A204.1 (cell line): ENCODE measurements at regions not wholly inside any gene's neighbourhood (a gene's known extent, or its start where the extent isn't known, plus 50 kb on each side); places are given as distances from the start of the nearest gene placed in this dataset.

Experiments
- FAIRE-seq: peaks from 2 replicates; lab custom pipeline; 2012; peaks lifted over from hg19 to GRCh38; lab: Jason Lieb, UNC

DNA sequence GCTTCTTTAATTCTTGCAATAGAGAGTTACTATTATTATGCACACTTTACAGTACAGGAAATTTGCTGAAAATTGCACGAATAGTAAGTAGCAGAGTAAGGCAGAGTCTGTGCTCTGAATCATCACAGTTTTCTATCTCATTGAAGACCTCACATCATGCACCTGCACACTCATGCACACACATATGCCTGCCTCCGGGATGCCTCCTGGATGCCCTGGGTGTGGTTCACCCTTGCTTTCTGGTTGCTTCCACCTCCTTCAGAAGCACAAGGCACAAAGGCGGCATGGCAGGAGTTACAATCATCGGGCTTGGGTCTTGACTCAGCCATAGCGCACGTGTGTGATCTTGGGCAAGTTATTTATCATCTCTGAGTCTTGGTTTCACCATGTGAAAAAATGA is 564.0 kb downstream of the VRK1 start:
- no peak for FAIRE-seq

DNA sequence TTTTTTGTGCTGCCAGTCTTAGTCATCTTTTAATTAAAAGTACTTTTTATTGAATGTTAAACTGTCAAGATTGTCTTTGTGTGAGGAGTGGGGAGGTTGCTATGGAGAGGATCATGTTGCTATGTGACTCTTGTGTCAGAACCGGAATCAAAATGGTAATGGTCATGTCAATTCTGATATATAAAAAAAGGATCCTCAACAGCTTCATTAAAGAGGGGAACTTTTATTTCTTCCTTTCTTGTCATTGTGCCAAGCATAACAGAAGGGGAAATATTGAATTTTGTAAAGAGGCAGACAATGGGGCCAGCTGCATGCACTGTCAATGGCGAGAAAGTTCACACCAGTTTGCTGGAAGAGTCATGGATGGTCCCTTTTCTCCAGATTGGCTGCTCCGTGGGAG is 564.8 kb downstream of the VRK1 start:
- FAIRE-seq: no peak

DNA sequence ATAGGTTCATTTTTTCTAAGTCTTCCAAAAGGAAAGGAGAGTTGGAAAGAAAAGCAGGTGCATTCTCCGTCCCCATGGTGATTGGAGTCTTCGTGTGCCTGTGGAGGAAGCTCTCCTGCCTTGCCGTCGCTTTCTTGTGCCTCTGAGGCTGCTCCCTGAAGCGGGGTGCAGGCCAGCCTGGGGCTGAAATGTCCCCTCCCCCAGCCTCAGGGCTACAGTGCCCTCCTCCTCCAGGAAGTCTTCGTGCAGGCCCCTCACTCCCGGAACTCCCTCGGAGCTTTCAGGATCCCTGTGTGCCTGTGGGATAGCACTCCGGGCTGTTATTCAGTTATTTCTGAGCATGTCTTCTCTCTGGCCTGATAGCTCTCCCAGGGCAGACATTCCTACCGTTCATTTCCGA is 569.2 kb downstream of the VRK1 start:
- no peak for FAIRE-seq

DNA sequence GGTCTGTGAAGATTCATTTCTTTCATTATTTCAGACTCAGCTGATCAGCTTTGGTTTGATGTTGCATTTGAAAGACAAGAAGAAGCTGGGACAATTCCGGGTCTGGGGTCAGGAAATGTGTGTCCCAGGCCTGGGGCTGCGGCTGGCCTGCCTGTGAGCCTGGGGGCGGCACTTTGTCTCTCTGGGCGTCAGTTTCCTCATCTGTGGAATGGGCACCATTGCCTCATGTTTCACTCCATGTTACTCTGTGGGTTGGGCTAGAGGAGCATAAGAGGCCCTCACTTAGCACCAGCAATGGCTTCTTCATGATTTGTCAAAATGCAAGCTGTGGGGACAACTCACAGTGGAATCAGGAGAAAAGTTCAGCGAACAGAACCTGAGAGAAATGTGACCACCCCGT is 570.1 kb downstream of the VRK1 start:
- FAIRE-seq: no peak

DNA sequence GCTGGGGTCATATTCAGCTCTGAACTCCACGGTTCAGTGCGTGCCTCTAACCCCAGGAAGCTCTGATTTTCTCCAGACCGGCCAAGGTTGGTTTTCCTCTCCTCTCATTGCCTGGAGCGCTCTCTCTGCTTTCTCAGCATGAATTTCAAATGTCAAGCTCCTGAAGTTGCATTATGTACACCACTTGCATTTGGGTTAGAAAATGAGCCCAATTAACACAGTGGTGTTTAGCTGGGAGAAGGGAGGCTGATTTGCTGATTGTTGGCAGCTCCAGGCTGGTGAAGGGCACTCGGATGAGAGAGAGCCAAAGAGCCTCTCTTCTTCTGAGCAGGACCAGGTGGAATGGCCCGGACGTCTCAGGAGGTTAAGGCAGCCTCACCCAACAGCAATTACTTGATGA is 570.9 kb downstream of the VRK1 start:
- FAIRE-seq: no peak

DNA sequence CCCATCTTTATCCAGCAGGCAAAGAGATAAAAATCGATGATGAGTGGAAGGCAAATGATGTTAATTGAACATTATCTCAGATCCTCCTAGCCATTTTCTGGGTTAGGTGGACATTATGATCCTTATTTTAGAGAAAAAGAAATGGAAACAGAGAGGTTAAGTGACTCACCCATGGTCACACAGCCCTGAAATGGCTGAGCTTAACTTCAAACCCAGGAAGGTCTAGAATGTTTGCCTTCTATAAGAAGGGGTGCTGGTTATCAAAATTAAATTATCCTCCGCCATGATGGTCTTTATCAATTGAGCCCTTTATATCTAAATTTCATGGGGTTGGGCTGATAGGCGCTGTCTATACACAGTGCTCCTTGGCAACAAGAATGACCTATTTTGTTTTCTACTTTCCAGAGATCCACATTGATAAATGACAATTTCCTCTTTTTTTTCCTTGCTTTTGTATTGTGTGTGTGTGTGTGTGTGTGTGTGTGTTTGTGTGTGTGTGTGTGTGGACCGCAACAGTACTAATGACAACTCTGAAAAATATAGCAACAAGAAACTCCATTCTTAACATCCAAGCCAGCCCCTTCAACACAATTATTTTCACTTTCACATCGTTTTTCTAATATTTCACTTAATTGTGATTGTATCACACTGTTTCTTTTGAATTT is 571.9 kb downstream of the VRK1 start:
- no peak for FAIRE-seq

DNA sequence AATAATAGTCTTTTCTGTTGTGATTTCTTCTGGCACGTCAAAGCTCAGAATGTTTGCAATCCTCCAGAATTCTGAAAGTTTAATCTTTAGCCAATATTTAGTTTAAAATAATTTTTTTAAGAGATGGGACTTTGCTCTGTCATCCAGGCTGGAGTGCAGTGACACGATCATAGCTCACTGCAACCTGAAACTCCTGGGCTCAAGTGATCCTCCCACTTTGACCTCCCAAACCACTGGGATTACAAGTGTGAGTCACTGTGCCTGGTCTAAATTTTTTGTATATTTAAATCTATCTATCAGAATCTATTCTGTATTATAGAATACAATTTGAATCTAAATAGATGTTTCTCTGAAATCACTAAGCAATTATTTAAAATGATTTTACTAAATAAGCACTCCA is 572.7 kb downstream of the VRK1 start:
- no peak for FAIRE-seq

DNA sequence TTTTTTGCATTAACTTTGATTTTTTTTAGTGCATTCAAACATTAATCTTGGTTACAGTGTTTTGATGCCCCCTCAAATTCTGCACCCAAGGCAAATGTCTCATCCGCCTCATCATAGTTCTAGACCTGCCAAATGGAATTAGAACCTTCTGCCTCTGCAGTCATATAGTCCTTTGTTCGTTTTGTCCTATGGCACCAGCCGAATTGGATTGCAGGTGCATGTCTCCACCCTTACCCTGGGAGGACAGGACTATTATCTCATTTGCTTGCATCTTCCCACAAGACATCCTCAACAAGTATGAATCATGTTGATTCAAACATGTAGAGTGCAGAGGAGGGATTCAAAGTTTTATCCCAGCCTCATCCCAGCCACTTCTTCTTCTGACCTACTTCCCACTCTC is 579.1 kb downstream of the VRK1 start:
- FAIRE-seq: no peak

DNA sequence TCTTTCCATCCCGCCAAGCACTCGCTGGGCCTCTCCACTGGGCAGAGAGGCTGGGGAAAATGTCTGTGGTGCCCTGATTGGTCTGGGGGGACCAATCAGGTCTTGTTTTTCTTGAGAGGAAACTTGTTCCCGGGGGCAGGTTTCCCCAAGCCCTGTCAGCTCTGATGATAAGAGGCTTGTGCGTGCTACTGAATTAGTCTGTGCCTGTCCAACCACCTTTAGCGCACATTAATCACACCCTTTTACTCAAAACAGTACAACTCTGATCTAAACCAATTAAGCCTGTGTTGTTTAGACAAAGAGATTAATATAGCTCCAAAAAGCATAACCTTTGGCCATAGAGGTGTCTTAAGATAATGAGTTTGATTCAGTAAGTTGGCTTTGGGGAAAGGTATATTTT is 580.4 kb downstream of the VRK1 start:
- no peak for FAIRE-seq

DNA sequence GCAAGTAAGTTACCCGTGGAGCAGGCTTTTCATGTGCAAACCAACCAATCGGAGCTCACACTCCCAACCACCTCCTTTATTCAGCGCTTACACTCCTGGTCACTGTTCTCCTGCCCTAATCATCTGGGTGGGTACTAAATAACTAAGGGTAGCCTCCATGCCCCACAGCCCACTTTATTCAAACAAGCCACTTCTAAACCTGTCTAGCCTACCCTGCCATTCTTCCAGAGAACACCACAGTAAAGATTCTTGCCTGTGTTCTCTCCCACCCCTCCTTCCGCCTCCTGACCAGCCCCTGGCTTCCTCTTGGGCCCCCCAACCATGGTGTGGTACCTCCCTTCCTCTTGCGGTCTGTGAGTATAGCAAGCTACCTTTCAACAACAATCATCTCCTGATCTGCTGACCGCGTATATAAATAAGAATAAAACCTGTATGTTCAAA is 581.9 kb downstream of the VRK1 start:
- no peak for FAIRE-seq

DNA sequence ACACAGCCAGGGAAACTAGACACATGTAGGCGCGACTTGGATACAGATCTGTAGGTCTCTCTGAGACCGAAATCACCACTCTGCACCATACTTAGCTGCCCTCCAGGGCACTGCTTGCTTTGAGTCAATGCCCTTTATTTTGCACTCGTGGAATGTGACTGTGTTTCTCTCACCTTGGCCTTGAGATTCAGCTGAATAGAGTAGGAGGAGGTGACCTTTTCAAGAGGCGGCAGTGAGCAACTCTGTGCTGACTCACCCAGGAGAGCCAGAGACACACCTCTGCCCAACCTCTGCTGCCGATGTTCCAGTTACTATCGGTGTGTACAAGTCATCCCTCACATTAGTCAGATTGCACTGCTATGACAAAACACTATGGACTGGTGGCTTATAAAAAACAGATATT is 583.4 kb downstream of the VRK1 start:
- FAIRE-seq: no peak

DNA sequence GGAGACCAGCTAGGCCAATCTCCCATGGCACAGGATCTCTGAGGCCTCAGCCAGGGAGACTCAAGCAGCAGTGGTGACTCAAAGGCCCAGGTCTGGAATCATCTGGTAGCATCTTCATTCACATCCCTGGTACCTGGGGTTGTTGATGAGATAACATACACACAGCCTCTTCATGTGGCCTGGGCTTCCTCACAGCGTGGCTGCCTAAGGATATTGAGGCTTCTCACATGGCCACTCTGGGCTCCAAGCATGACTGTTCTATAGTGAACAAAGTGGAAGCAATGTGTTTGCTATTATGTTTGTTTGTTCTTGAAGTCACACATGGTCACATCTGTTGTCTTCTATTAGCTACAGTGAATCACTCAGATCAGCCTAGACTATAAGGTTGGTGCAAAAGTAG is 584.1 kb downstream of the VRK1 start:
- no peak for FAIRE-seq

DNA sequence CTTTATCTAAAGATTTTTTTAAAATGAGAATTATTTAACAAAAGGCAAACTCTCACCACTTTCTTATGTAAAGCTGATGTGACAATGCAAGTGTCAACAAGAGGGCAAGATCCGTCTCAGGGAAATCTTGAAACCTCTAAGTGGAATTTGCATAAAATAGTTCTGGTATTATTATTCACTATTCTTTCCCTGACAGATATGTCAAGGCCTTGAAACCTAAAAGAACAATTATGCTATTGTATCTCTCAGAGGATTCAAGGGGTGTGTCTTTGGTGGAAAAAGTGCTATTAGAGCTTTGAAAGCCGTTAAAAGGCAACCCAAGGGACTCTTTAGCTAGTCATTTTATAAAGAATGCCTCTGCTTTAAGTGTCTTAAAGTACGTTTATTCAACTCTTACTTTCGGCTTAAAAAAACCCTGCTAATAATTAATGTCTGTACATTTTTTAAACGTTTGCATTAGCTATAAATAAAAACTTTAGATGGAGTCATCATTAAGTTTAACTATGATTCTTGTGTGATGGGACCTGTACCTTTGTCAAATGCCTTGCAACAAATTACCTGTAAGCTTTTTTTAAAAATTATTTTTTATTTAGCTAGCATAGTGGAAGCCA is 585.5 kb downstream of the VRK1 start:
- no peak for FAIRE-seq

DNA sequence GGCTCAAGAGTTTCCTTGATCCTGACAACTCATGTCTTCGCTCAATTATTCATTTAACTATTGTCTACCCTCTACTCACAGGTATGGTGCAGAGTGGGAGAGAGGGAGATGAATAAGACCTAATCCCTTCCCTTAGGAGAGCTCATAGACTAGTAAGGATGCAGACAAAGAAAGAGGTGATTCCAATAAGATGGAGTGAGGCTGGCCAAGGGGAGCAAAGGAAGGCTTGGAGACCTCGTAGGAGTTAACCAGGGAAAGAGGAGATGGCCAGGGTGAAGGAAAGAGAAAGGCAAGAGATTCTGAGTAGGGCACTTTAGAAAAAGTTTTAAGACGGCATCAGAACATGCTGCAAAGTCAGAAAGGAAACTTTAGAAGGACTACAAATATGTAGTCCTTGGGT is 588.5 kb downstream of the VRK1 start:
- no peak for FAIRE-seq

DNA sequence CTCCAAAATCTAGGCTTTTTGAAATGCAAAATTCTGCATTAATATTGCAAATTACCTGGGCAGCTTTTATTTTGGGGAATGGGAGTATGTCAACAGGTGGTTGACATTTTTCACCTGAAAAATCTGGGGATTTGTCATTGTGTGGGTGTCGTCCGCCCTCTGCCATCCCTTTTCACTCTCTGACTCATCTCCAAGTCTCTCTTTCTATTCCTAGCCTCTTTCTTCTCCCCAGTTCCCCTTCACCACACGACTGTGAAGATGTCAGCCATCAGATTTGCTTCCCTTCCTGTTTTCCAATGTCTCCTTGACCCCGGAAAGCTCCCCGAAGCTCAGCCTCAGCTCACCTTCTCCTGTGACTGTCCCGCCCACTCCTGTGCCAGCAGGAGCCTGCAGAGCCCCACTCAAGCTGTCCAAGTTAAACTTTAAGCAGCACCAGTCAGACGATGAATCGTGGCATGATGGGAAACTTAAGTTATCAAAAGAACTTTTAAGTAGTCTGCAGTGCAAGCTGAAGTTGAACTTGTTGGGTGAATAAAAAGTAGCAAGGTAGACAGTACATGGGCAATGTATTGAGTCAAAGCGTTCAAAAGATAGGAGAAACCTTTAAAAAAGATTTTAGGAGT is 590.2 kb downstream of the VRK1 start:
- FAIRE-seq: no peak

DNA sequence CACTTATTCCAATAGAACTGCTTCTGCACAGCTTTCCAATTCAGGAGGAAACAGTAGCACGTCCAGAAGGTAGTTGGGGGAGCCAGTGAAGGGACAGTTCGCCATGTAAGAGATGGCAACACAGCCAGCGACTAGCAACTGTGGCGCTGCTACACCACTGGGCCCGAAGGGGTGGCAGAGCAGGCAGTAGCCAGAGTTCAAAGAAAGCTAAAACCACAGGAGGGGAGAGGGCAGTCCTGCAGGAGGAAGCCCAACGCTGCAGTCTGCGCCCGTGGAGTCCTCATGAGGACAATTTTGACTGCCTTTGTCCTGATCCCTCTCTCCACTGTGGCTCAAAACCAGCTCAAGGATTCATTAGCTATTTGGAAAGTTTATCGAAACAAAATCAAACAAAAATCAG is 591.2 kb downstream of the VRK1 start:
- FAIRE-seq: no peak

DNA sequence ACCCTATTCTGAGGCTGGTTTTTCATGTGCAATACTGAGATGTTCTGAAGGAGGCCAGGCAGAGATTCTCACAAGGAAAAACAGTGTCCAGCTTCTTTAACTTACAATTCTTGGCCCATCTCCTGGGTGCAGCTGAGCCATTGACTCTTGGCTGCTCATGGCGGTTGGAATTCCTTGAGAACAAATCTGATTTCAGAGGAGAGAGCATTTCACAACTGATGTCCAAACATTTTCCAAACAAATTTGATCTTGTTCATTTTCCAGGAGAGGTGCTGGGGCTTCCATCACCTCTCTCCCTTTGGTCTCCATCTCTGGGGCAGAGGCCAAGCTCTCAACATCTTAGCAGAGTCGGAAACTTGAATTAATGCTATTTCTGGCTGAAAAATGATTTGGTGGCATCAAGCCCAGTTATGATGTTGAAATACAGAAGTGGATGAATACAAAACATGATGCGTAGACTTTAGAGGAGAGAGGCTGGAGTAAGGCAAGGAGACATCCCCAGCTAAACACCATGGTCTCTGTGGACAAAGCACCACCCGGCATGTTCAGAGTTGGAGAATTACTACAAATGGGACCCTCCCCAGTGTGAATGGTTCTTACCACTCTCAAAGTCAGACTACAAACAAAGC is 593.0 kb downstream of the VRK1 start:
- FAIRE-seq: no peak

DNA sequence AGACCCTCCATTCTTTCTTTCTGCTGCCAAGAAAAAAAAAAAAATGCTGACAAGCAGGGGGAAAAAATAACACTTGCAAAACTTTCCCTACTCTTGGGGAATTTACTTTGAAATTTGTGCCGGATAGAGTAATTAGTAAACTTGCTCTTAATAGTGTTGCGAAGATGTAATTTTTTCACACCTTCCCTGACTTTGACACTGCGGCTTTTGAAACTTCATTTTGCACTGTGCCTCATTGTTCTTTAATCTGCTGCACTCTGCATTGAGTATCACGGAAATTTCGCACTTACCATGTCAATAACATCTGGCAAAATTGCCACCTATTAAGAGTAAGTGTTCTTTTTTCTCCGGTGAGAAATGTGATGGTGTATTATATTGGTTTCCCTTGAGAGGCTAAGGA is 596.1 kb downstream of the VRK1 start:
- FAIRE-seq: no peak

DNA sequence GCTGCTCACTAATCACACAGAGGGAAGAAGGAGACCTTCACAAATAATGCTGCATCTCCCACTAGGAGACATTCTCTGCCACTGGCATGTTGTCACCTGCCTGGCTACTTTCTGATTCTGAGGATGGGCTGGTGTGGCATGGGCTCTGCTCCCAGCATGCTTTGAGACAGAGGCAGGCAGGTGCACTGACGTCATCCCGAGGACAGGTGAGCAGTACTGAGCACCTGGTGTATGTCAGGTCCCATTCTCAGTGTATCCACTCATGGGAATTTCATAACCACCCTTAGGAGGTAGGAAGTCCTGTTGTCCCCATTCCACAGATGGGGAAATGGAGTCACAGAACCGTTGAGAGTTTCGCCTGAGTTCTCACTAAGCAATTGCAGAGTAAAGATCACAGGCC is 597.9 kb downstream of the VRK1 start:
- no peak for FAIRE-seq

DNA sequence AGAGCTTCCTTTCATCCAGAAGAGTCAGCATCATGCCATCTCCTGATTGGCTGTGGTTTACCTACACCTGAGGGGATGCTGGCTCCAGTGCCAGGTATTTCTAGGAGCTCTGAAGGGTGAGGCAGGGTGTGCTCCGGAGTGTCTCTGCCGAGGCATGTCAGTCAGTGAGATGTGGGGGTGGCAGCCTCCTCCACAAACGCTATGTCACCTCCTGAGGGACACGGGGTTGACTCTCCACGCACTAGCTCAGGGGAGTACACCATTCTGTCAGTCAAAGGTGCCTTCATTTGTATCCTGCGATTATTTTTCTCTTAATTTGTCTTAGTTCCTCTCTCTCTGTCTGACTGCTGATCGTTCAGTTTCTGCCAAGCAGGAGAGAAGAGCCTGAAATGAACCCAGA is 604.5 kb downstream of the VRK1 start:
- no peak for FAIRE-seq

DNA sequence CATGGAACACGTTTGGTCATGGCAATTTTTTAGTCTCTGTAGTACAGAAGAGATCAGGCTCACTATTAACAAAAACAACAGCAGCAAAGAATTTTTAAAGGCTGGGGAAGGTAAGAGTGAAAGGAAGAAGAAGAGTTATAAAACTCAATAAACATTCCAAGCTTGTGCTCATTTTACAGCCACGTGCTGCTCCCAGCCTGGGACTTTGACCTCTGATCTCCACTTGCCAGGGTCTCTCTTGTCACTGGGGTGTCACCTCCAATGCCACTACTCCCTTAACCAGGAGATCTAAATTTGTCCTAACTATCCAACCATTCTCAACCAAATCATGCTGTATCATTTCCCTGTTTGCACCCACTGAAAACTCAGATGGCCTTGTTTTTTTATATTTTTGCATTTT is 605.1 kb downstream of the VRK1 start:
- FAIRE-seq: no peak

DNA sequence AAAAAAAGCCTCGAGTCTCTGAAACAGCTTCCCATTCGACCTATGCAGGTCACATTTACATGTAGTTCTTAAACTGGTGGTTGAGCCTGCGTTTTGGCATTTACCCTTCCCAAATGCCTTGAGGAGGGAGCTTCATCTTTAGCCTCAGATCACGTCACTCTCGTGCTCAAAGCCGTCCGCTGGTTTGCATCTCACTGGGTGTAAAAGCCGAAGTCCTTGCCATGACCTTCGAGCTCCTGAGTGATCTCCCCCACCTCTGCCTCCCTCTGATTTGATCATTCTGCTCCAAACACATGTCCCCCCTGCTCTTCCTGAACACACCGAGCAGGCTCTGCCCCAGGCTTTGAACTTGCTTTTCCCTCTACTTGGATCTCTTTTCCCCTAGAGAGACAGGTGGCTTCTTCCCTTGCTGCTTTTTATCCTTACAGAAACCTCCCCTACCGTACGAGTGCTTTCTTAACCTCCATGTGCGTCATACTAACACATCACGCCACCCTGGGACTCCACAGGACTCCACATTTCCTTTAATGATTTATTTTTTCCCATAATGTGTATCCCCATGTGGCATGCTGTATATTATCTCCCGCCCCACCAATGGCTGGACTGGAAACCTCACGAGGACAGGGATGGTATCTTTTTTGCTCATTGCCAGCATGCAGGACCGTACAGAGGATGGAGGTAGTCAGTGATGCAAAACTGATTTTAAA is 610.7 kb downstream of the VRK1 start:
- FAIRE-seq: no peak

DNA sequence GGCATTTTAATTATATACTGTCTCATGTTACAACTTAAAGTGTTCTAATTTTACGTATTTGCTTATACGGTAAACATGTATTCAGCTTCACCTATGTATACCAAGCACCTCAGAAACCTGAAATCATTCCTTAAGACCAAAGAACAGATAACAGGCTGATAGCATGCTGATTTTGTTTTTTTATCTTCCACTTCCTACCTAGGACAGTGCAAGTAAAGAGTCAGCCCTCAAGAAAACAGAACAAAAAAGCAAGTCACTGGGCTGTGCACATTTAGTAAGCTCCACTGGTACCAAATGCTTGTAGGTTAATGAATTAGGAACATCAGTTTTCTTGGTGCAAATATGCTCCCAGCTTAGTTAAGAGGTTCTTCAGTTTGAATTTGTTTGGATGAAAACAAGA is 611.3 kb downstream of the VRK1 start:
- FAIRE-seq: no peak
